ENCODE measurements at regions not wholly inside any gene's neighbourhood (a gene's known extent, or its start where the extent isn't known, plus 50 kb on each side); places are given as distances from the start of the nearest gene placed in this dataset.

GRCh38 chr11:131146827-131147490, 223.5 kb upstream of the NTM start:
- H3K27ac ChIP-seq: no peak overlapping the region
- H3K4me3 ChIP-seq (ENCODE audit: low read depth, low read length): no peak overlapping the region
- no peak for TF ChIP-seq CTCF (IDR thresholded peaks at IDR 0.05; ENCODE audit: low read depth, low read length)
- H3K27me3 ChIP-seq (ENCODE audit: insufficient read depth, low read depth, severe bottlenecking): no peaks in the 10 kb centered on the region
- H3K9me3 ChIP-seq (ENCODE audit: severe bottlenecking): no peaks in the 10 kb centered on the region
- no peaks in the 10 kb centered on the region for H3K36me3 ChIP-seq
- no peak for DNase-seq

- no peaks in the 10 kb centered on the region for H3K36me3 ChIP-seq
- no peaks in the 10 kb centered on the region for H3K27me3 ChIP-seq (ENCODE audit: insufficient read depth, low read depth, severe bottlenecking)
- H3K4me3 ChIP-seq (ENCODE audit: low read depth, low read length): no peak overlapping the region
- no peaks in the 10 kb centered on the region for H3K9me3 ChIP-seq (ENCODE audit: severe bottlenecking)
- TF ChIP-seq CTCF (IDR thresholded peaks at IDR 0.05; ENCODE audit: low read depth, low read length): no peak
- H3K27ac ChIP-seq: no peak overlapping the region
- DNase-seq: no peak
Observed at GRCh38 chr11:131154351-131154750, 216.1 kb upstream of the NTM start.

GRCh38 chr11:131157678-131158077, 212.7 kb upstream of the NTM start:
- Histone ChIP-seq H3K9me3 (ENCODE audit: severe bottlenecking) (no peaks in the 10 kb centered on the region), H3K27me3 (ENCODE audit: insufficient read depth, low read depth, severe bottlenecking) (no peaks in the 10 kb centered on the region), H3K27ac (no peak overlapping the region), H3K4me3 (ENCODE audit: low read depth, low read length) (no peak overlapping the region), H3K36me3 (no peaks in the 10 kb centered on the region)
- TF ChIP-seq CTCF (IDR thresholded peaks at IDR 0.05; ENCODE audit: low read depth, low read length): no peak
- no peak for DNase-seq

- H3K9me3 ChIP-seq (ENCODE audit: severe bottlenecking): no peaks in the 10 kb centered on the region
- no peak for TF ChIP-seq CTCF (IDR thresholded peaks at IDR 0.05; ENCODE audit: low read depth, low read length)
- H3K27ac ChIP-seq: no peak overlapping the region
- no peak overlapping the region for H3K4me3 ChIP-seq (ENCODE audit: low read depth, low read length)
- no peaks in the 10 kb centered on the region for H3K27me3 ChIP-seq (ENCODE audit: insufficient read depth, low read depth, severe bottlenecking)
- no peak for DNase-seq
- no peaks in the 10 kb centered on the region for H3K36me3 ChIP-seq
Observed at GRCh38 chr11:131160846-131161245, 209.6 kb upstream of the NTM start.

GRCh38 chr11:131163613-131164012, 206.8 kb upstream of the NTM start:
- DNase-seq: no peak
- Histone ChIP-seq H3K36me3 (no peaks in the 10 kb centered on the region), H3K4me3 (ENCODE audit: low read depth, low read length) (no peak overlapping the region), H3K27ac (no peak overlapping the region), H3K9me3 (ENCODE audit: severe bottlenecking) (no peaks in the 10 kb centered on the region), H3K27me3 (ENCODE audit: insufficient read depth, low read depth, severe bottlenecking) (no peaks in the 10 kb centered on the region)
- no peak for TF ChIP-seq CTCF (IDR thresholded peaks at IDR 0.05; ENCODE audit: low read depth, low read length)

GRCh38 chr11:131165036-131165435, 205.4 kb upstream of the NTM start:
- no peak overlapping the region for H3K27ac ChIP-seq
- no peak for TF ChIP-seq CTCF (IDR thresholded peaks at IDR 0.05; ENCODE audit: low read depth, low read length)
- H3K4me3 ChIP-seq (ENCODE audit: low read depth, low read length): no peak overlapping the region
- no peak for DNase-seq
- no peaks in the 10 kb centered on the region for H3K27me3 ChIP-seq (ENCODE audit: insufficient read depth, low read depth, severe bottlenecking)
- no peaks in the 10 kb centered on the region for H3K36me3 ChIP-seq
- no peaks in the 10 kb centered on the region for H3K9me3 ChIP-seq (ENCODE audit: severe bottlenecking)

All from WERI-Rb-1 (cell line).